ENCODE measurements at regions not wholly inside any gene's neighbourhood (a gene's known extent, or its start where the extent isn't known, plus 50 kb on each side); places are given as distances from the start of the nearest gene placed in this dataset.
"Not testable (repeated sequence)": the region's sequence is repeated elsewhere in the genome, so short reads cannot be mapped to it uniquely, and the experiment has no call there.

DNA sequence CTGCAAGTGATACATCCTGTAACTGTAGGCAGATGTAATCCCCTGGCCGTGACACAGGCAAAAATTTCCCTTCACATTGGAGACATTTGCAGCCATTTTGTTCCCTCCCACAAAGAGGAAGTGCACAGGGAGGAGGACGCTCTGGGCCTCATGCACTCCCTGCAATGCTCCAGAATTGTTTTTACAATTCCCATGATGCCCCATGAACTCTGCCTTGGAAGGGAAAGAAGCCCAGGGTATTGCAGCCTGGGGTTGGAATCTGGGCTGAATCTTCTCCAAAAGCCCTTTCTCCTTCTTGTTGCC lies 491.7 kb downstream of the CCDC171 start:
- H3K4me1 Mint-ChIP-seq, result no peaks in the 10 kb centered on the region
- DNase-seq (ENCODE audit: low spot score in 2 of 2), result no peak
- no peak overlapping the region for H3K4me3 Mint-ChIP-seq
- no peak for ATAC-seq
- H3K9me3 Mint-ChIP-seq, result peaks cover 18% of the 10 kb centered on the region
- H3K27ac Mint-ChIP-seq, result no peak overlapping the region
- H3K36me3 Mint-ChIP-seq, result no peaks in the 10 kb centered on the region

DNA sequence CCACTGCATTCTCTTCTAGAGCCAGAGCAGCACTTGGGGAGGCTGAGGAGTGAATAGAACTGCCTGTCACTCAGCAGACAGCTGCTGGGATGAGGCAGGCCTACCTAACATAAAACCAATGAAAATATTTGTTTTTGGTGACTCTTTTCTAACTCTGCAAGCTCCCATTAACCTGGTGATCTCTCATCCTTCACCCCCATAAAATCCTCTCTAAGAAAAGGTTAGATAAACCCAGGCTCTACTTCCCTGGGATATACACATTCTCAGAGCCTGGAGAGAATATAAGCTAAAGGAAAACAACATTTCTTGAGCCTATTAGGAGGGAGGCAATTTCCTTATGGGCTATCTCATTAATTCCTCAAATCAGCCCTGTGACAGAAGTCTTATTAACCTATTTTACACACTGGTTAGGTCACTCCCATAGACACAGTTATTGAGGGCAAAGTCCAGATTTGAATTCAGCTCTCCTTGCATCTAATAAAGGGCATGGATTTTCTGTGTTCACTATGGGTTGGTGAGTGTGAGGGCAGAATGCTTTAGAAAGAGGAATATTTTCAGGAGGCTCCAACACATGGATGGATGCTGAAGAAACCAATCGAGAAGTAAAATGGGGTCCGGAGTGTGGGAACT lies 492.9 kb downstream of the CCDC171 start:
- no peak for ATAC-seq
- no peaks in the 10 kb centered on the region for H3K36me3 Mint-ChIP-seq

DNA sequence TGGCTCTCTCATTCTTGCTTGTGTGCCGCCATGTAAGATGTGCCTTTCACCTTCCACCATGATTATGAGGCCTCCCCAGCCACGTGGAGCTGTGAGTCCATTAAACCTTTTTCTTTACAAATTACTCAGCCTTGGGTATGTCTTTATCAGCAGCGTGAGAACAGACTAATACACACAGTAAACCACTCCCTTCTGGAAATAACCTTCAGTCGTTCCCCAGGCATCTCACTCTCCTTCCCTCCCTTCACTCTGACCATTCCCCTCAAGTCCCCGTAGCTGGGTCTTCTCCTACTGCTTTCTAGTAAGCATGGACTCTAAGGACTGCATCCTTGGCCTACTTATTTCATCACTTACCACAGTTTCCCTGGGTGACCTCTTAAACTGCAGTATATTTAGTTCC lies 493.9 kb downstream of the CCDC171 start:
- H3K4me3 Mint-ChIP-seq, result no peak overlapping the region
- H3K9me3 Mint-ChIP-seq, result peaks cover 11% of the 10 kb centered on the region
- DNase-seq (ENCODE audit: low spot score in 2 of 2) (no peak), ATAC-seq (no peak)
- no peaks in the 10 kb centered on the region for H3K4me1 Mint-ChIP-seq
- no peaks in the 10 kb centered on the region for H3K36me3 Mint-ChIP-seq
- H3K27ac Mint-ChIP-seq, result no peak overlapping the region

More for the DNA sequence above, 492.9 kb downstream of the CCDC171 start:
- no peak for DNase-seq (ENCODE audit: low spot score in 2 of 2)
- H3K4me3 Mint-ChIP-seq, result no peak overlapping the region
- peaks cover 16% of the 10 kb centered on the region for H3K9me3 Mint-ChIP-seq
- H3K27ac Mint-ChIP-seq, result no peak overlapping the region
- no peaks in the 10 kb centered on the region for H3K4me1 Mint-ChIP-seq

DNA sequence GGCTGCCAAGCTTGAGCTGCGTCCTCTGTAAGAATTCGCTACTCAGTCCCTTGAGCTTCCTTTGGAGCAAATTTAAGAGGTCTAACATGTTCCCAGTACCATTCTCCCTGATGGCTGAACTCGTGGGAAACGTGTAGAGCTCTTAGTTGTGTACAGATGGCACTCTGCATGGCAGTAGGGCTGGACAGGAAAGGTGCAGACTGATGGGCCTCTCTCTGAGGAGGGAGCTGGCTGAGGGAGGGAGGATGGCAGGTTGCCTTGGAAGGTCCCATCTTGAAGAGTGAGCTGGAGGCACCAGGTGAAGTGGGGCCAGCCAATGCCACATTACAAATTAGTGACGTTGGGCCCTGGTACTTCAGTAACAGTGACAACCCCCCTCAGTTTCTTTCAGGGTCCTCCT lies 495.3 kb downstream of the CCDC171 start:
- no peak overlapping the region for H3K4me3 Mint-ChIP-seq
- H3K27ac Mint-ChIP-seq, result no peak overlapping the region
- ATAC-seq, result no peak
- DNase-seq (ENCODE audit: low spot score in 2 of 2), result no peak
- no peaks in the 10 kb centered on the region for H3K4me1 Mint-ChIP-seq
- H3K36me3 Mint-ChIP-seq, result no peaks in the 10 kb centered on the region
- peaks cover 16% of the 10 kb centered on the region for H3K9me3 Mint-ChIP-seq

DNA sequence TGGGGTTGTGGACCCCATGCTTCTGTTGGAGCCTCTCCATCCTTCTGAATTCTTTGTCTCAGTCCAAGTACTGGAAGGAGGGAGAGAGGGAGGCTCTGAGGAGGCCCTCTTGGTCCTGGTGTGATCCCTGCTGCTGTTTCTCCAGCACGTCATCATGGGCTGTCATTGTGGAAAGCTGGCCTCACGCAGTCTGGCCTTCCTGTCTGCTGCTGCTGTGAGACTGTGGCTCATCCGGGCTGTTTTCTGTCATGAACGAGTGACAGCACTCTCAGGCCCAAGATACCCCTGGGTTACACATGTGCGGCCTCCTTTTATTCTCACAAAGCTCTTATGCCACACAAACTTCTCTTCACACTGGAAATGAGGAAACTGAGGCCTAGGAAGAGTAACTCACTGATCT lies 499.3 kb downstream of the CCDC171 start:
- Mint-ChIP-seq H3K36me3 (no peaks in the 10 kb centered on the region), H3K4me3 (no peak overlapping the region), H3K4me1 (no peaks in the 10 kb centered on the region), H3K27ac (no peak overlapping the region), H3K9me3 (peaks cover 13% of the 10 kb centered on the region)
- DNase-seq (ENCODE audit: low spot score in 2 of 2) (no peak), ATAC-seq (no peak)

DNA sequence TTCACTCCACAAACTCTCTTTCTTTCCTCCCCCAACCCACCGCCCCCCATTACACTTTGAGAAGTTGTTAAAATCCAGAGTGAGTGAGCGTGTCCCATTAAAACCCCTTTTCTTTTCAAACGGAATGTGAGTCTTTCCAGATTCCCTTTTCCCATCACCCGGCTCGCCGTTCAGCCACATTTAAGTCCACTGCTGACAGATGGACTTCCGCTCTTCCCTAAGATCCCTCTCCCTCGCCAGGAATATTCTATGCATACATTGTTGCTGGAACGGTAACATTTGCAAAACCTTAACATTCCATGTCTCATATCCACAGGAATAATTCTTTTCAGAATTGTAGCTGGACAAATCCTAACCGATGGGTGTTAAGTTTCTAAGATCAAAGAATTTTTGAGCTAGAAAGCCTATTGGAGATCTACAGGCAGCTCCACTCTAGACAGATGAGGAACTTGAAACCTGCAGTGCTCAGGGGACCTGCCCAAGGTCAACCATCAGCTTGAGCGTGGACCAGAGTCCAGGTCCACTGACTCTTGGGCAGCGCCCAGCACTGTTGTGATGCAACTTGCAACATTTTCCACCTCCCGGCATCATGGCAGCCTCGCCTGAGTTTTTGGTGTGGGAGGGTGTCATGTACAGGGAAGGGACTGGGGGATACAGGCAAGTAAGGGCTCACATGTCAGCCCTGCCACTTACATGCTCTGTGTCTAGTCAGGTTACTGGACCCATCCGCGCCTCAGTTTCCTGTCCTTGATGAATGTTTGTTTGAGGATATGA lies 500.1 kb downstream of the CCDC171 start:
- Mint-ChIP-seq H3K27ac (no peak overlapping the region), H3K4me3 (no peak overlapping the region), H3K9me3 (peaks cover 10% of the 10 kb centered on the region), H3K36me3 (no peaks in the 10 kb centered on the region), H3K4me1 (no peaks in the 10 kb centered on the region)
- no peak for DNase-seq (ENCODE audit: low spot score in 2 of 2)
- ATAC-seq, result no peak

DNA sequence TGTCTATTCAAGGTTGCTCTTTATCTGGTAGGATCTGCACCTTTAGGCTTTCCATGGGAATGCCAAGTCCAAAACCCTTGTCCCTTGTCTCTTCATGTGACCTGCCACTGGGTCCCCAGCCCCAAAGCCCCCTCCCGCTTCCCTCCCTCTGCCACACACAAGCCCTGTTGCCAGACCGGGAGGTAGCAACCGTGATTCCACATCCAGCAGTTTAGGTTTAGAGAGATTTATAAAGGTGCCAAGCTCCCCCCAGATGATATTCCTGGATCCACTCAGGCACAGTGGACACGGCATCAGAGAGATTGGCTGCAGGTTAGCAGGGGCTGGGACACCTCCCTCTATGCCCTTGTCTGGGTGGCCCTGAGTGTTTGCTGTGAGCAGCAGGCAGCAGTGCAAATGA lies 504.7 kb downstream of the CCDC171 start:
- Mint-ChIP-seq H3K27ac (no peak overlapping the region), H3K4me1 (no peaks in the 10 kb centered on the region), H3K36me3 (no peaks in the 10 kb centered on the region), H3K4me3 (no peak overlapping the region), H3K9me3 (peaks cover 20% of the 10 kb centered on the region)
- DNase-seq (ENCODE audit: low spot score in 2 of 2) (no peak), ATAC-seq (no peak)

DNA sequence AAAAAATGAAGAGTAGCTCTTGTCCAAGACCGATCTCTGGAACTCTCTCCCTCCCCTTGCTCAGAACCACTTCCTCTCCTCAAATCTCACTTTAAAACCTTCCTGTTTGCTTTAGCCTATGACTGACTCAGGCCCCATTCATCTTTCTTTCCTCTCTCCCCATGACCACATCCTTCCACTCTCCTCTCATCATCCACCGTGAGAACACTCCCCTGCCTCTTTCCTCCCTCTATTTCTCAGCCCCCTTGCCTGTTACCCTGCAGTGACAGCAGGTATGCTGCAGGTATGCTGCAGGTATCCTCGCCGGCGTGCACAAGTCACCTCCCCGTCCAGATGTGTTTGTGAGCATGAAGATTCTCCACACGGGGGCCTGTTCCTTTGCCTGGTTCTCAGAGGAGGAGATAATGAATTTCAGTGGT lies 505.3 kb downstream of the CCDC171 start:
- DNase-seq (ENCODE audit: low spot score in 2 of 2), result no peak
- Mint-ChIP-seq H3K4me3 (no peak overlapping the region), H3K4me1 (no peaks in the 10 kb centered on the region), H3K9me3 (peaks cover 16% of the 10 kb centered on the region), H3K36me3 (no peaks in the 10 kb centered on the region), H3K27ac (no peak overlapping the region)
- no peak for ATAC-seq

DNA sequence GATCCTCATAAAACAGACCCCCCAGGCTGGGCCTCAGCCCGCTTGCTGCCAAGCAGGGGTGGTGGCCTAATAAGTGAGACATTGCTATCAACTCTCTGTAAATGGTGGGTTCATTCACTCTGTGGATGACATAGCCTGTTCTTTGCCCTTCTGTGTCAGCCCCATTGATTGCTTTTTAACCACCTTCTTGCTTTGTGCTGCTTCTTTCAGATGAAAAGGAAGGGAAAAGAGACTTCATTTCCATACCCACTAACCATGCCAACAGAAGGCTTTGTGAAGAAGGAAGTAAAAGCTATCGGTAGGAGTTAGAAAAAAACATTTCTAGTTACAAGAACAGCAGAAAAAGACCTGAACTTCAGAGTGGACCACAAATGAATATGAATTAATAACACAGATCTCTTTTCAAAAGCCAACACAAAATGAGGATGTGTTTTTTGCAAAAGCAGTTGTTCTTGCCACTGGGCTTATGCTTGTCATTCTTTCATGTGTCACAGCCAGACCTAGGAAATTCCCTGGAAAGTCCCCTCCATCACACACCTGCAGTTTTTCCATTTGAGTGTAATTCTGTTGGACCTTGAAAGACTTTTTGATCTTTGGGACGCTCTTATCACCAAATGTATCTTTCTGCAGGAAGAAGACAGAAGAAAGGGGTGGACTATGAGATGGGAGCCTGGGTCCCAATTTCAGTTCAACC lies 507.7 kb downstream of the CCDC171 start:
- no peak for DNase-seq (ENCODE audit: low spot score in 2 of 2)
- ATAC-seq, result no peak
- H3K9me3 Mint-ChIP-seq, result peaks cover 10% of the 10 kb centered on the region

DNA sequence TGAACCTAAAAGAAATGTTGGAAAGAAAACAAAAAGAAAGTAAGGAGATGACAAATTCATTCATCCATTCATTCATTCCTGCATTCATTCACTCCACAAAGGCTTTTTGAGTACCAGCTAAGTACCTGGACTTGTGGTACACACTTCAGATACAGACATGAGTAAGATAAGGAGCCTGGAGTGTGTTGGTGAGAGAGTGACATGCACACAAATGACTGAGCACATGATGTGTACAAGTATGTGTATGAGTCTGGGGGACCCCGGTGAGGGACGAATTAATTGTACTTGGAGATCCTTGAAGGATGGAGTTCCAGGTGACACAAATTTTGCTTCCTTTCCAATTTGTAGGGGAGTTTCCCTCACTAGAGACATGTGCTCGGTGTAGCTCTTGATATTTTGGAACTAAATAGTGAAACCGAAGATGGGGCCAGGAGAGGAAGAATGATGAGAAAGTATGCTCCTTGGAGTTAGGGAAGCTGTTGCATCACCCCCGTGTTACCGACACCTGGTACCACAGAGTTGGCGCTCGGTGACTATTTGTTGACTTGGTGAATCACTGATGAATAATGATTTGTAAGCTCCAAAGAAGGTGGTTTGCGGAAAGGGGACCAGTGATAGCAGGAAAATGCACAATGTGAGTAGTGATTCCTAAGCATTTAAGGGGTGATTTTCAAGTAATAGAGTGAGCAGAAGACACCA lies 509.8 kb downstream of the CCDC171 start:
- H3K27ac Mint-ChIP-seq, result no peak overlapping the region
- DNase-seq (ENCODE audit: low spot score in 2 of 2), result no peak

More for the DNA sequence above, 507.7 kb downstream of the CCDC171 start:
- Mint-ChIP-seq H3K4me3 (no peak overlapping the region), H3K36me3 (no peaks in the 10 kb centered on the region), H3K27ac (no peak overlapping the region), H3K4me1 (no peaks in the 10 kb centered on the region)

DNA sequence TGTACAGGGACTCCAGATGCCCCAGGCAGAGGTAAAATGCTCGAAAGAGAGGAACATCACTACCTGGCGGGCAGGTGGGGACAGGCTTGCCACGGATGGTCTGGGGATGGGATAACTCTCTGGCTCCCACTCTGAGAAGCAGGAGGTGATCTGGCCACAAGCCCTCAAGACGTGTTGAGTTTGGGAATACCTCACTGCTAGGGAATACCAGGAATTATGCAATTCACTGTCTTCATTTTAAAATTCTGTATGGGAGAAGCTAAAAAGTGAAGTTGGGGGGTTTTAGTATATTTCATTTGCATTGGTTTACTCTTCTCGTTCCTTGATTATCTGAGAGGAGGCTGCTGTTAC lies 510.4 kb downstream of the CCDC171 start:
- DNase-seq (ENCODE audit: low spot score in 2 of 2), result no peak
- no peaks in the 10 kb centered on the region for H3K36me3 Mint-ChIP-seq
- no peak overlapping the region for H3K27ac Mint-ChIP-seq
- no peak for ATAC-seq
- H3K9me3 Mint-ChIP-seq, result peaks cover 8% of the 10 kb centered on the region
- no peaks in the 10 kb centered on the region for H3K4me1 Mint-ChIP-seq
- no peak overlapping the region for H3K4me3 Mint-ChIP-seq

More for the DNA sequence above, 509.8 kb downstream of the CCDC171 start:
- Mint-ChIP-seq H3K4me3 (no peak overlapping the region), H3K36me3 (no peaks in the 10 kb centered on the region), H3K4me1 (no peaks in the 10 kb centered on the region), H3K9me3 (peaks cover 10% of the 10 kb centered on the region)
- ATAC-seq, result no peak

DNA sequence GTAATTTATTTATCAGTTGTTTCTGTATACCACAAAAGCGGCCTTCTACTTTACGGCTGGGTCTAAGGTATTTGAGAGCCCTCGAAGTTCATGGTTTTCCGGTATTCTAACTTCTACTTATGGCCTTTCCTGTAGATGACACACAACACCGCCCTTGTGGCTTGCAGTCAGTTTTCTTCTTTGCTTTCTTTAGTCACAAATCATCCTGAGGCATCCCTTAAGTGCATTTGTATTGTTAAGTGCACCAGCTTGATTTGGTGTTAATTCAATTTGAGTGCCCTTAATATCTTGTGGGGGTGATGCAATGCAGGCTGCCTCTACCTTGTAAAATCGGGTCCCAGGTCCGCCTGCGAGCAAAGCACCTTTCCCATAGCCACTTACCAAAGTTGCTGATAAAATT lies 511.9 kb downstream of the CCDC171 start:
- no peaks in the 10 kb centered on the region for H3K4me1 Mint-ChIP-seq
- ATAC-seq (no peak), DNase-seq (ENCODE audit: low spot score in 2 of 2) (no peak)
- H3K27ac Mint-ChIP-seq, result no peak overlapping the region
- H3K36me3 Mint-ChIP-seq, result no peaks in the 10 kb centered on the region
- H3K4me3 Mint-ChIP-seq, result no peak overlapping the region
- H3K9me3 Mint-ChIP-seq, result peaks cover 10% of the 10 kb centered on the region

DNA sequence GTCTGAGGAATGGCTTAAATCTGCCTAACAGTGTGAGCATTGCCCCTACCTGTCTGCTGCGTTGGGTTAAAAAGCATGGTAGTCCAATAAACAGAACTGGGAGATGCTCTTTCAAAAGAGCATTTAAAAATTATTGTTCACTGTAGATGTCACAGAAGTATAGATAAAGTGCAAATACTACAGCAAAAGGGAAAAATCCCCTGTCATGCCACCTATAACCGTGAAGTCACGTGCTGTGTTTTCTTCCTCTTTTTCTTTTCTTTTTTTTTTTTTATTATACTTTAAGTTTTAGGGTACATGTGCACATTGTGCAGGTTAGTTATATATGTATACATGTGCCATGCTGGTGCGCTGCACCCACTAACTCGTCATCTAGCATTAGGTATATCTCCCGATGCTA lies 513.4 kb downstream of the CCDC171 start:
- H3K9me3 Mint-ChIP-seq, result peaks cover 12% of the 10 kb centered on the region
- H3K4me1 Mint-ChIP-seq; H3K4me3 Mint-ChIP-seq; H3K27ac Mint-ChIP-seq; H3K36me3 Mint-ChIP-seq; ATAC-seq; DNase-seq (ENCODE audit: low spot score in 2 of 2): not testable (repeated sequence)

DNA sequence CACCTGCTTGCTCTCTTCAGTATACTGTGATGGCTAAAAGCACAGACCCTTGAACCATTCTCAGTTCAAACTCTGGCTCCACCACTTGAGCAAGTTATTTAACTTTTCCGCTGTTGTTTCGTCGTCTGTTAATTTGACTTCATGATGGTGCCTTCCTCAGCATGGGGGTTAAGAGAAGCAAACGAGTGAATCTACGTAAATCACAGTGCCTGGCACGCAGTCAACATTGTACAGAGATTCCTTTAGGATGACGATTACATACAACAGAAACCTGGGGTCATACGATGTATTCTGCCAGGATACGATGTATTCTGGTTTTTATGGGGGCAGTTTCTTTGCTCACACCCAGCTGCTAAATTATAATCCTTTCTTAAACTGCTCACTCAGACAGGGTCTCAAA lies 515.6 kb downstream of the CCDC171 start:
- Mint-ChIP-seq H3K27ac (no peak overlapping the region), H3K4me1 (no peaks in the 10 kb centered on the region), H3K36me3 (no peaks in the 10 kb centered on the region), H3K4me3 (no peak overlapping the region), H3K9me3 (peaks cover 17% of the 10 kb centered on the region)
- ATAC-seq, result no peak
- DNase-seq (ENCODE audit: low spot score in 2 of 2), result no peak

DNA sequence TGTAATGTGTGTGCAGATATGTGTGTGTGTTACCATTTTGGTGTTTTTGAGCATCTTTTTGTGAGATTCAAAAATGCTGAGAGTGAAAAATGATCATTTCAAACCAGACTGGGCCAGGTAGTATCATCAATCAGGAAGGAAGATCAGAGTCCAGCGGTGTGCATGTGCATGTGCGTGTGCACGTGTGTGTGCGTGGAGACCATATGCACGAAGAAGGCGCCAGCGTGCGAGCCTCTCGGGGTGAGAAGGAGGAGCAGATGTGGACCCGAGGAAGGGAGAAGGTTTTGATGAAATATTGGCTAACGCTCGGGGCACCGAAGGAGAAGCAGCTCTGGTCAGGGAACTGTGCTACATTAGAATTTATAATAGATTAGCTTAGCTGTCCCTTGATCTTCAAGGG lies 516.4 kb downstream of the CCDC171 start:
- H3K36me3 Mint-ChIP-seq, result no peaks in the 10 kb centered on the region
- ATAC-seq (no peak), DNase-seq (ENCODE audit: low spot score in 2 of 2) (no peak)
- H3K4me3 Mint-ChIP-seq, result no peak overlapping the region
- peaks cover 17% of the 10 kb centered on the region for H3K9me3 Mint-ChIP-seq
- H3K27ac Mint-ChIP-seq, result no peak overlapping the region
- no peaks in the 10 kb centered on the region for H3K4me1 Mint-ChIP-seq
